Eye (tissue), 1 donor: ENCODE measurements at regions not wholly inside any gene's neighbourhood (a gene's known extent, or its start where the extent isn't known, plus 50 kb on each side); places are given as distances from the start of the nearest gene placed in this dataset.
A peak's percentile ranks its signal among the peaks of the same experiment; 100 is the strongest.

Source experiments
- DNase-seq: peaks from one replicate; pipeline ENCODE4 v3.0.0-alpha.2; 2015

GRCh38 chr2:118498943-118499342 lies 348.5 kb downstream of the EN1 start:
- DNase-seq, result no peak

- DNase-seq, result no peak
Observed at GRCh38 chr2:118496870-118497611, 350.4 kb downstream of the EN1 start.

GRCh38 chr2:118496467-118496866 lies 351.0 kb downstream of the EN1 start:
- DNase-seq, result no peak

- no peak for DNase-seq
Observed at GRCh38 chr2:118495290-118495689, 352.2 kb downstream of the EN1 start.

- no peak for DNase-seq
Observed at GRCh38 chr2:118493213-118493612, 354.2 kb downstream of the EN1 start.

- DNase-seq, result no peak
Observed at GRCh38 chr2:118492335-118492734, 355.1 kb downstream of the EN1 start.

- DNase-seq, result no peak
Observed at GRCh38 chr2:118490330-118490729, 357.1 kb downstream of the EN1 start.

- DNase-seq, result no peak
Observed at GRCh38 chr2:118489712-118490299, 357.6 kb downstream of the EN1 start.

GRCh38 chr2:118481299-118481698 lies 366.1 kb downstream of the EN1 start:
- no peak for DNase-seq

- DNase-seq, result no peak
Observed at GRCh38 chr2:118479020-118479419, 368.4 kb downstream of the EN1 start.

- peak; percentile 38 for DNase-seq
Observed at GRCh38 chr2:118477111-118477862, 370.2 kb downstream of the EN1 start.

- DNase-seq, result no peak
Observed at GRCh38 chr2:118475622-118476205, 371.7 kb downstream of the EN1 start.

GRCh38 chr2:118474541-118474920 lies 372.9 kb downstream of the EN1 start:
- DNase-seq, result no peak

GRCh38 chr2:118473846-118474540 lies 373.5 kb downstream of the EN1 start:
- peak; percentile 44 for DNase-seq

GRCh38 chr2:118473241-118473640 lies 374.2 kb downstream of the EN1 start:
- DNase-seq, result no peak

GRCh38 chr2:118470297-118470696 lies 377.2 kb downstream of the EN1 start:
- no peak for DNase-seq

- DNase-seq, result no peak
Observed at GRCh38 chr2:118469103-118469502, 378.3 kb downstream of the EN1 start.

- peak; percentile 38 for DNase-seq
Observed at GRCh38 chr2:118464546-118465265, 376.4 kb downstream of the INSIG2 start.

GRCh38 chr2:118464046-118464445 lies 375.8 kb downstream of the INSIG2 start:
- DNase-seq, result no peak

GRCh38 chr2:118460425-118460824 lies 372.2 kb downstream of the INSIG2 start:
- no peak for DNase-seq

- DNase-seq, result no peak
Observed at GRCh38 chr2:118459426-118459825, 371.2 kb downstream of the INSIG2 start.

- DNase-seq, result peak; percentile 24
Observed at GRCh38 chr2:118457951-118458350, 369.7 kb downstream of the INSIG2 start.
